Ovary (tissue), 3 donors: ENCODE measurements at regions not wholly inside any gene's neighbourhood (a gene's known extent, or its start where the extent isn't known, plus 50 kb on each side); places are given as distances from the start of the nearest gene placed in this dataset.

Source experiments
- CTCF ChIP-seq, 3 donors: fragments of 450-650 bp in 2 of 3; fragments of 200-600 bp in 1 of 3; IDR thresholded peaks; one replicate each; pipeline versions ENCODE4 v1.5.1 to v1.8.0; 2016 to 2022; ENCODE audit warnings: antibody characterized with exemption in 3 of 3, mild to moderate bottlenecking in 1 of 3
- POLR2A ChIP-seq: fragments of 450-650 bp; IDR thresholded peaks from one replicate; pipeline ENCODE4 v1.6.1; 2017; ENCODE audit warnings: antibody characterized with exemption, mild to moderate bottlenecking, moderate library complexity
- donor health status: DM: no; HTN: no; CAD: no.

- TF ChIP-seq CTCF (IDR thresholded peaks at IDR 0.05) (no peak), POLR2A (no peak)
Observed at GRCh38 chr16:65494609-65495008, 372.7 kb upstream of the CDH11 start.
